Vagina (tissue), 2 donors: ENCODE measurements at regions not wholly inside any gene's neighbourhood (a gene's known extent, or its start where the extent isn't known, plus 50 kb on each side); places are given as distances from the start of the nearest gene placed in this dataset.

Experiments
- CTCF ChIP-seq, 3 experiments: fragments of 450-650 bp in 2 of 3; fragments of 200-600 bp in 1 of 3; sonication (generic) in 1 of 3; IDR thresholded peaks; one replicate each; pipeline ENCODE4 v1.5.1; 2017 to 2019; ENCODE audit warnings: antibody characterized with exemption in 3 of 3, mild to moderate bottlenecking in 2 of 3, moderate library complexity in 2 of 3
- POLR2A ChIP-seq, 2 donors: fragments of 450-650 bp; IDR thresholded peaks; one replicate each; pipeline ENCODE4 v1.6.1; 2017; ENCODE audit warnings: antibody characterized with exemption in 2 of 2, mild to moderate bottlenecking in 2 of 2, moderate library complexity in 2 of 2

- TF ChIP-seq POLR2A (IDR thresholded peaks at IDR 0.05) (no peak), CTCF (IDR thresholded peaks at IDR 0.05) (no peak)
Measured at GRCh38 chr2:7930800-7931635, 750.8 kb upstream of the ID2 start.
